Transverse colon (tissue), 4 donors: ENCODE measurements at regions not wholly inside any gene's neighbourhood (a gene's known extent, or its start where the extent isn't known, plus 50 kb on each side); places are given as distances from the start of the nearest gene placed in this dataset.

Source experiments
- CTCF ChIP-seq, 5 experiments: fragments of 200-600 bp in 3 of 5; fragments of 450-650 bp in 2 of 5; sonication (generic) in 3 of 5; IDR thresholded peaks; 1 replicate in 2 of 5; 2 replicates in 3 of 5; pipeline ENCODE4 v1.5.1; 2016 to 2017; ENCODE audit warnings: antibody characterized with exemption in 5 of 5, inconsistent platforms in 3 of 5, mild to moderate bottlenecking in 2 of 5, moderate library complexity in 1 of 5
- POLR2AphosphoS5 ChIP-seq, 3 donors: sonication (generic); formaldehyde crosslinking; IDR thresholded peaks; one replicate each; pipeline ENCODE4 v1.6.1; 2016; ENCODE audit warnings: antibody characterized with exemption in 3 of 3

- no peak for TF ChIP-seq CTCF (IDR thresholded peaks at IDR 0.05)
- no peak for TF ChIP-seq POLR2AphosphoS5 (IDR thresholded peaks at IDR 0.05)
Measured at GRCh38 chr20:10823585-10823984, 149.8 kb upstream of the JAG1 start.
